ENCODE measurements at regions not wholly inside any gene's neighbourhood (a gene's known extent, or its start where the extent isn't known, plus 50 kb on each side); places are given as distances from the start of the nearest gene placed in this dataset.

GRCh38 chr1:232196042-232196441 lies 433.9 kb downstream of the SIPA1L2 start:
- peaks cover 6 to 53% (median 46%) of the 10 kb centered on the region in 3 experiments for H3K36me3 Mint-ChIP-seq (ENCODE audit: insufficient read depth in 1 of 3, low read depth in 3 of 3)

More at GRCh38 chr1:232196042-232196441, 433.9 kb downstream of the SIPA1L2 start:
- Histone ChIP-seq H2BK12ac (ENCODE audit: insufficient read length, low read depth, low read length) (no peak overlapping the region), H2AFZ (ENCODE audit: low read length) (no peak overlapping the region), H2BK15ac (ENCODE audit: low read depth, low read length) (no peak overlapping the region), H3K4ac (ENCODE audit: low read depth, low read length) (no peak overlapping the region), H3K23me2 (ENCODE audit: insufficient read length, low read depth, low read length, poor library complexity, severe bottlenecking) (no peaks in the 10 kb centered on the region), H3K18ac (ENCODE audit: insufficient read length, low read depth, low read length) (no peak overlapping the region), H3T11ph (ENCODE audit: low read length) (no peak overlapping the region), H4K91ac (ENCODE audit: insufficient read length, low read depth, low read length) (no peak overlapping the region), H2AK5ac (ENCODE audit: insufficient read length, low read length) (no peak overlapping the region), H3K9me3 (ENCODE audit: control insufficient read depth, low read depth, low read length) (peaks cover 4% of the 10 kb centered on the region), H3K27me3 (ENCODE audit: insufficient read depth, low read length) (no peaks in the 10 kb centered on the region; the same call in 1 of the 2 replicates), H3K4me2 (ENCODE audit: insufficient read depth, insufficient read length, low read length) (no peak overlapping the region), H3K79me2 (ENCODE audit: insufficient read depth, low read length) (no peaks in the 10 kb centered on the region), H2BK20ac (ENCODE audit: low read depth, low read length, poor library complexity, severe bottlenecking) (no peak overlapping the region), H2BK120ac (ENCODE audit: low read depth, low read length, poor library complexity, severe bottlenecking) (no peak overlapping the region), H3K27ac (ENCODE audit: insufficient read length, low read depth, low read length) (no peak overlapping the region), H3K23ac (ENCODE audit: insufficient read length, low read depth, low read length) (no peak overlapping the region), H3K56ac (ENCODE audit: insufficient read length, low read depth, low read length) (no peak overlapping the region), H4K20me1 (ENCODE audit: control insufficient read depth, insufficient read depth, insufficient read length) (peaks cover 2% of the 10 kb centered on the region), H4K5ac (ENCODE audit: insufficient read length, low read depth, low read length) (no peak overlapping the region), H3K79me1 (ENCODE audit: insufficient read depth, low read depth, low read length, poor library complexity, severe bottlenecking) (no peaks in the 10 kb centered on the region), H2BK5ac (ENCODE audit: insufficient read length, low read length) (no peak overlapping the region), H3K4me1 (ENCODE audit: insufficient read depth, low read length) (no peaks in the 10 kb centered on the region; the same call in 1 of the 2 replicates), H4K8ac (replicated peaks; ENCODE audit: insufficient read length, low read depth, low read length) (no peak overlapping the region), H3K14ac (ENCODE audit: insufficient read depth, low read length) (no peak overlapping the region), H3K9ac (ENCODE audit: extremely low read depth, insufficient read length, low read length) (no peak overlapping the region)
- TF ChIP-seq, protein P1, sequence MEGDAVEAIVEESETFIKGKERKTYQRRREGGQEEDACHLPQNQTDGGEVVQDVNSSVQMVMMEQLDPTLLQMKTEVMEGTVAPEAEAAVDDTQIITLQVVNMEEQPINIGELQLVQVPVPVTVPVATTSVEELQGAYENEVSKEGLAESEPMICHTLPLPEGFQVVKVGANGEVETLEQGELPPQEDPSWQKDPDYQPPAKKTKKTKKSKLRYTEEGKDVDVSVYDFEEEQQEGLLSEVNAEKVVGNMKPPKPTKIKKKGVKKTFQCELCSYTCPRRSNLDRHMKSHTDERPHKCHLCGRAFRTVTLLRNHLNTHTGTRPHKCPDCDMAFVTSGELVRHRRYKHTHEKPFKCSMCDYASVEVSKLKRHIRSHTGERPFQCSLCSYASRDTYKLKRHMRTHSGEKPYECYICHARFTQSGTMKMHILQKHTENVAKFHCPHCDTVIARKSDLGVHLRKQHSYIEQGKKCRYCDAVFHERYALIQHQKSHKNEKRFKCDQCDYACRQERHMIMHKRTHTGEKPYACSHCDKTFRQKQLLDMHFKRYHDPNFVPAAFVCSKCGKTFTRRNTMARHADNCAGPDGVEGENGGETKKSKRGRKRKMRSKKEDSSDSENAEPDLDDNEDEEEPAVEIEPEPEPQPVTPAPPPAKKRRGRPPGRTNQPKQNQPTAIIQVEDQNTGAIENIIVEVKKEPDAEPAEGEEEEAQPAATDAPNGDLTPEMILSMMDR (conservative IDR thresholded peaks at IDR 0.05) = no peak
- Mint-ChIP-seq H3K4me1 (peaks cover 0 to 9% of the 10 kb centered on the region in 2 experiments; a peak in 2 of 4 replicates), H3K27me3 (ENCODE audit: low read depth) (no peaks in the 10 kb centered on the region), H3K4me3 (no peak overlapping the region), H3K27ac (no peak overlapping the region), H3K9me3 (peaks cover 7 to 12% of the 10 kb centered on the region in 2 experiments)
- no peak for DNase-seq
- no CpG with 5 or more reads among the region's 1 CpG for WGBS (ENCODE audit: extremely low coverage, insufficient read length, low lambda C conversion rate)
